Liver (tissue), 8 donors: ENCODE measurements at regions not wholly inside any gene's neighbourhood (a gene's known extent, or its start where the extent isn't known, plus 50 kb on each side); places are given as distances from the start of the nearest gene placed in this dataset.

Experiments used
- DNase-seq: peaks from one replicate; pipeline ENCODE4 v3.0.0-alpha.2; 2017; ENCODE audit warnings: low spot score
- H3K27ac ChIP-seq, 2 donors: one replicate each; pipeline ENCODE4 v1.7.0; 2013; ENCODE audit warnings: inconsistent platforms in 2 of 2, low read length in 2 of 2, control low read depth in 1 of 2, low read depth in 1 of 2, mild to moderate bottlenecking in 1 of 2
- H3K27me3 ChIP-seq, 4 donors: one replicate each; pipeline versions ENCODE4 v1.6.1 to v1.7.0; 2013; ENCODE audit warnings: low read length in 3 of 4, inconsistent platforms in 1 of 4, mild to moderate bottlenecking in 1 of 4, moderate library complexity in 1 of 4; ENCODE audit not compliant: control insufficient read depth in 4 of 4, insufficient read depth in 4 of 4
- H3K36me3 ChIP-seq, 4 donors: one replicate each; pipeline versions ENCODE4 v1.6.1 to v1.7.0; 2013; ENCODE audit warnings: low read length in 3 of 4, mild to moderate bottlenecking in 3 of 4, low read depth in 1 of 4, moderate library complexity in 1 of 4; ENCODE audit not compliant: control insufficient read depth in 4 of 4, insufficient read depth in 3 of 4
- H3K4me1 ChIP-seq, 4 donors: one replicate each; pipeline versions ENCODE4 v1.6.1 to v1.7.0; 2013; ENCODE audit warnings: low read length in 3 of 4, mild to moderate bottlenecking in 3 of 4, moderate library complexity in 1 of 4; ENCODE audit not compliant: control insufficient read depth in 4 of 4, insufficient read depth in 4 of 4
- H3K4me3 ChIP-seq, 3 donors: one replicate each; pipeline versions ENCODE4 v1.6.1 to v1.7.0; 2013; ENCODE audit warnings: low read length in 3 of 3, control low read depth in 1 of 3, low read depth in 1 of 3, mild to moderate bottlenecking in 1 of 3
- H3K9ac ChIP-seq, 2 donors: one replicate each; pipeline ENCODE4 v1.7.0; 2013; ENCODE audit warnings: low read length in 2 of 2, mild to moderate bottlenecking in 2 of 2, moderate library complexity in 2 of 2, control low read depth in 1 of 2, low read depth in 1 of 2
- H3K9me3 ChIP-seq, 4 donors: one replicate each; pipeline versions ENCODE4 v1.6.1 to v1.7.0; 2013; ENCODE audit warnings: low read length in 3 of 4; ENCODE audit not compliant: control insufficient read depth in 4 of 4
- ATF3 ChIP-seq: IDR thresholded peaks from 2 replicates; pipeline ENCODE4 v1.6.1; 2016; ENCODE audit warnings: antibody characterized with exemption
- CTCF ChIP-seq: fragments of 150-350 bp; IDR thresholded peaks from 2 replicates; pipeline ENCODE4 v1.5.1; 2017; ENCODE audit warnings: improper control_type of control experiment, low read depth, low read length; ENCODE audit not compliant: missing input control
- EGR1 ChIP-seq, 2 donors: IDR thresholded peaks; 2 replicates each; pipeline ENCODE4 v1.6.1; 2016 to 2018; ENCODE audit warnings: antibody characterized with exemption in 2 of 2, low read depth in 2 of 2
- FOXA1 ChIP-seq: IDR thresholded peaks from 2 replicates; pipeline ENCODE4 v1.6.1; 2016; ENCODE audit warnings: antibody characterized with exemption
- FOXA2 ChIP-seq: IDR thresholded peaks from 2 replicates; pipeline ENCODE4 v1.6.1; 2016; ENCODE audit warnings: antibody characterized with exemption
- HNF4A ChIP-seq, 2 donors: conservative IDR thresholded peaks; 2 replicates each; pipeline ENCODE4 v1.6.1; 2016; ENCODE audit warnings: antibody characterized with exemption in 2 of 2, mild to moderate bottlenecking in 2 of 2
- HNF4G ChIP-seq: IDR thresholded peaks from 2 replicates; pipeline ENCODE4 v1.6.1; 2016; ENCODE audit warnings: antibody characterized with exemption
- NR2F2 ChIP-seq: IDR thresholded peaks from 2 replicates; pipeline ENCODE4 v1.6.1; 2016; ENCODE audit warnings: antibody characterized with exemption
- RAD21 ChIP-seq, 2 donors: IDR thresholded peaks; 2 replicates each; pipeline ENCODE4 v1.6.1; 2016; ENCODE audit warnings: antibody characterized with exemption in 2 of 2, mild to moderate bottlenecking in 2 of 2
- REST ChIP-seq: IDR thresholded peaks from 2 replicates; pipeline ENCODE4 v1.6.1; 2016; ENCODE audit warnings: antibody characterized with exemption, mild to moderate bottlenecking
- RXRA ChIP-seq, 2 donors: IDR thresholded peaks; 2 replicates each; pipeline ENCODE4 v1.6.1; 2017 to 2018; ENCODE audit warnings: antibody characterized with exemption in 2 of 2, mild to moderate bottlenecking in 1 of 2
- SP1 ChIP-seq: IDR thresholded peaks from 2 replicates; pipeline ENCODE4 v1.6.1; 2018; ENCODE audit warnings: antibody characterized with exemption, mild to moderate bottlenecking
- TAF1 ChIP-seq: conservative IDR thresholded peaks from 2 replicates; pipeline ENCODE4 v1.6.1; 2016; ENCODE audit warnings: antibody characterized with exemption, mild to moderate bottlenecking
- YY1 ChIP-seq: IDR thresholded peaks from 2 replicates; pipeline ENCODE4 v1.6.1; 2016; ENCODE audit warnings: antibody characterized with exemption, mild to moderate bottlenecking
- ZBTB33 ChIP-seq: IDR thresholded peaks from 2 replicates; pipeline ENCODE4 v1.6.1; 2016; ENCODE audit warnings: antibody characterized with exemption
- WGBS: extraction: QIAGEN DNeasy Blood & Tissue Kit; methylation state at CpG from one replicate; pipeline ENCODE4 v1.1.7; 2013; 5-methylcytosine and 5-hydroxymethylcytosine counted together
- donor health status: healthy.
- donor health status: healthy.
- donor health status: healthy.
- donor health status: healthy.
- donor health status: healthy.

GRCh38 chr11:42195289-42196013 lies 736.0 kb upstream of the LRRC4C start:
- H3K4me3 ChIP-seq: no peak overlapping the region
- H3K36me3 ChIP-seq: no peaks in the 10 kb centered on the region
- H3K27me3 ChIP-seq: no peaks in the 10 kb centered on the region
- DNase-seq: no peak
- H3K9me3 ChIP-seq: no peaks in the 10 kb centered on the region
- no peaks in the 10 kb centered on the region for H3K4me1 ChIP-seq
- 59% methylated on average over 3 of the region's 3 CpGs for WGBS
- TF ChIP-seq RAD21 (IDR thresholded peaks at IDR 0.05) (no peak), HNF4A (conservative IDR thresholded peaks at IDR 0.05) (no peak), ATF3 (no peak), RXRA (IDR thresholded peaks at IDR 0.05) (no peak), TAF1 (no peak), EGR1 (IDR thresholded peaks at IDR 0.05; ENCODE audit: low read depth in 2 of 2) (no peak)
- H3K9ac ChIP-seq: no peak overlapping the region
- no peak overlapping the region for H3K27ac ChIP-seq

GRCh38 chr11:42200311-42200710 lies 740.9 kb upstream of the LRRC4C start:
- H3K9ac ChIP-seq: no peak overlapping the region
- no peak for TF ChIP-seq EGR1 (IDR thresholded peaks at IDR 0.05; ENCODE audit: low read depth in 2 of 2)
- no peak for TF ChIP-seq CTCF
- 93% methylated on average over 6 of the region's 6 CpGs for WGBS
- H3K4me3 ChIP-seq: no peak overlapping the region
- no peaks in the 10 kb centered on the region for H3K36me3 ChIP-seq
- no peak for DNase-seq
- H3K4me1 ChIP-seq: peaks cover 0 to 3% (median under 1%) of the 10 kb centered on the region in 4 donors
- H3K9me3 ChIP-seq: no peaks in the 10 kb centered on the region
- H3K27me3 ChIP-seq: no peaks in the 10 kb centered on the region
- H3K27ac ChIP-seq: no peak overlapping the region

GRCh38 chr11:42201603-42202148 lies 742.2 kb upstream of the LRRC4C start:
- Histone ChIP-seq H3K4me3 (no peak overlapping the region), H3K9me3 (no peaks in the 10 kb centered on the region), H3K36me3 (no peaks in the 10 kb centered on the region), H3K9ac (no peak overlapping the region), H3K27me3 (no peaks in the 10 kb centered on the region), H3K27ac (no peak overlapping the region), H3K4me1 (peaks cover 0 to 3% (median 1%) of the 10 kb centered on the region in 4 donors)
- no peak for DNase-seq
- no peak for TF ChIP-seq SP1
- no peak for TF ChIP-seq HNF4G
- TF ChIP-seq YY1: no peak
- TF ChIP-seq FOXA1: no peak
- TF ChIP-seq EGR1 (IDR thresholded peaks at IDR 0.05; ENCODE audit: low read depth in 2 of 2): no peak
- no peak for TF ChIP-seq RXRA (IDR thresholded peaks at IDR 0.05)
- TF ChIP-seq CTCF: no peak
- TF ChIP-seq FOXA2: no peak
- TF ChIP-seq NR2F2: no peak
- TF ChIP-seq HNF4A (conservative IDR thresholded peaks at IDR 0.05): no peak
- TF ChIP-seq REST: no peak
- no peak for TF ChIP-seq ZBTB33
- WGBS: 89% methylated on average over 6 of the region's 6 CpGs
